HG03095 (cell line): ENCODE measurements at regions not wholly inside any gene's neighbourhood (a gene's known extent, or its start where the extent isn't known, plus 50 kb on each side); places are given as distances from the start of the nearest gene placed in this dataset.
"Not testable (repeated sequence)": the region's sequence is repeated elsewhere in the genome, so short reads cannot be mapped to it uniquely, and the experiment has no call there.

Experiments
- ATAC-seq: cut with Tn5 transposase; IDR thresholded peaks from one replicate; pipeline ENCODE4 v1.9.1; 2021; ENCODE audit warnings: moderate library complexity; ENCODE audit not compliant: unreplicated experiment

GRCh38 chr16:60200729-60201128 lies 1466.6 kb upstream of the GOT2 start:
- not testable (repeated sequence) for ATAC-seq

DNA sequence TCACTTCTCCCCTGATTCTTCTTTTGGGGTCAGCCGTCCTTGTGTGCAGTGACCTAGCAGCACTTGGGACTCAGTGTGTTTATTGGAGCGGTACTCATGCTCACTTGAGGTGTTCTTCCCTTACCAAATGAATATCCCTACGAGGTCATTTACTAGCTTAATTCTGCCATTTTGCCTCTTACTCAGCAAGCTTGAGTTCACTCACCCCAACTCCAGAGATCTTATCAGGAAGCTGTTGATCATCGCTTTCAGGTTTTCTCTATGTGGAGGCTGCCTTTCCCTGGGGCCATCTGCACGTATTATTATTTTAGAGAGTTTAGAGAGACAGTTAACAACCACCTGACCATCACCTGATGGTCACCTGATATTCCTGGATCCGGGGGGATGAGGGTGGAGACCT lies 1466.0 kb upstream of the GOT2 start:
- ATAC-seq, result no peak

DNA sequence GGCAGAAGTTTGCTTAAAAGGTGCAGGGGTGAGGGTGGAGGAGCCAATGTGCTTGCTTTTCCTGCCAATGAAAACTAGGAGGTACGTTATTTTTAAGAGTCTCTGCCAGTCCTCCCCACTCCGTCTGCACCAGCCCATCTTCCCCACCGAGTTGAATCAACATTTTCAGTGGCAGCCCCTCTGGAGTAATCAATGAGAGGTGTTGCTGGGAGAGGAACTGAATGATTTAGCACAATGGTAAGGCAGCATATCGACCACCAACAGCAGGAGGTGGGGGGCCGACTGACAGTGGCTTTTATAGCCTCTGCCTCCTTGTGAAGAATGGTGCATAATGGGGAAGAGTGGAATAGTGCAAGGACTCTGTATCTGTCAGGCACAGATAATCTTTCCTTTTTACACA lies 1465.0 kb upstream of the GOT2 start:
- no peak for ATAC-seq

GRCh38 chr16:60181536-60181935 lies 1447.4 kb upstream of the GOT2 start:
- no peak for ATAC-seq

DNA sequence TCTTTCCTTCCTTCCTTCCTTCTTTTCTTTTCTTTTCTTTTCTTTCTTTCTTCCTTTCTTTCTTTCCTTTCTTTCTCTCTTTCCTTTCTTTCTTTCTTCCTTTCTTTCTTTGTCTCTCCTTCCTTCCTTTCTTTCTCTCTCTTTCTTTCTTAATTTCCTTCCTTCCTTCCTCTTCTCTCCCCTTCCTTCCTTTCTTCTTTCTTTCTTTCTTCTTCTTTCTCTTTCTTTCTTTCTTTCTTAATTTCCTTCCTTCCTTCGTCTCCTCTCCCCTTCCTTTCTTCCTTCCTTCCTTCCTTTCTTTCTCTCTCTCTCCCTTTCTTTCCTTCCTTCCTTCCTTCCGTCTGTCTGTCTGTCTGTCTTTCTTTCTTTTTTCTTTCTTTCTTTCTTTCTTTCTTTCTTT lies 1446.5 kb upstream of the GOT2 start:
- no peak for ATAC-seq

GRCh38 chr16:60170196-60170595 lies 1436.1 kb upstream of the GOT2 start:
- ATAC-seq, result no peak

- ATAC-seq, result no peak
Measured at GRCh38 chr16:60166111-60166510, 1432.0 kb upstream of the GOT2 start.

DNA sequence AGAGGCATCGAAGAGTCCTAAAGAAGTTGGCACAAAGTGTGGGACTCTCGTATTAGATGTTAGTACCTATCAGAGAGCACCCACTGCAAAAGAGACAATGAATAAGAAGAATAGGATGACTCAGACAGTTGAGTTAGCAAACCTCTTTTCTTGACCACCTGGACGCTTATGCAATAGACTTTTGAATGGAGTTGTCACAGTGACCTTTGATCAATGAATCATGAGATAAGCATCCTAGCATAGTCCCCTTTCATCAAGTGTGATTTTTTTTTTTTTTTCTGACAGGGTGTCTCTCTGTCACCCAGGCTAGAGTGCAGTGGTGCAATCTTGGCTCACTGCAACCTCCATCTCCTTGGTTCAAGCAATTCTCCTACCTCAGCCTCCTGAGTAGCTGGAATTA lies 1417.9 kb upstream of the GOT2 start:
- no peak for ATAC-seq

DNA sequence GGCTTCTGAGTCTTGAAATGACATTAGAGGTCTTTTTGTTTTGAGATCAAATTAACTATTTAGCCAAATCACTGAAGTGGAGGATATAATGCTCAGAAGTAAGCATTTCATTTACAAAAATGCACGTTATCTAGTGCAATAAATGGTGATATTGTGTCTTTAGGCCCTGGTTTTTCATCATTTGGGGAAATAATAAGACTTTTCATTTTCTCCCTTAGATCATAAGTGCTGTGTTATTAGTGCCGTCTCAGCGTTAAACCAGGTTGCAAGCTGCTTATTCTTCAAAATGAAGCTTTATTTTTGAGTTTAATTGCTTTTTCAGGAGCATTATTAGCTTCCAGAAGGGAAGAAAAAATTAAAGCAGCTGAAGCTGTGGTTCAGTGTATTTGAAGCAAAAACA lies 1416.8 kb upstream of the GOT2 start:
- no peak for ATAC-seq

GRCh38 chr16:60143348-60143705 lies 1409.2 kb upstream of the GOT2 start:
- no peak for ATAC-seq

DNA sequence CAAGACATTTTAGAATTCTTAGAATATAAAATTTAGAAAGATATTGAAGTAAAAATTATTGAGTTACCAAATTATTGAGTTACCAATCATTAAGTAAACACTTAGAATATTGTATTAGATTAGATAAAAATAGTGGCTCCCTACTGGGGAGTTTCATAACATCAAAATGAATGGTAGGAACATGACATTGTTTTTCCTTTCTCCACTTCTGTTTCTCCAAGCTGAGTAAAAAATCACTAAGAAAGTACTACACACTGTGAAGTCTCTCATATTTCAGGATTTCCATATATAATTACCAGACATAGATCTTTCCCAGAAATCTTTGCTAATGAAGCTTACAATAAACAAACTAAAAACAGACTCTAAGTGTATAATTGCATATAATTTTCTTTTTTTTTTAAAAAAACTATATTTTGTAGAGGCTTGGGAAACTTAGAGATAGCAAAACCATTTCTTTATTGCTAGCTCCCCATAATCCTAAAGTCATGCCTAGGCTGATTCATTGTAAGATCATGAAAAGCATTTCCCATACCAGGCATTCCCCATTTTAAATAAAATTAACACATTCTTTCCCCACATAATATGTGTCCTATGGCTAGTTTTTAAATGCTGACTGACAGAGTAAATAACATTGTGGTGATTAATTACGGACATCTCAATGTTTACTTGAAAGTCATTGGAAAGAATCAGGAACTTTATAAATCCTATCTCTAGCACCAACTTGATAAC lies 1408.7 kb upstream of the GOT2 start:
- ATAC-seq, result no peak

- no peak for ATAC-seq
Measured at GRCh38 chr16:60137891-60138290, 1403.8 kb upstream of the GOT2 start.

DNA sequence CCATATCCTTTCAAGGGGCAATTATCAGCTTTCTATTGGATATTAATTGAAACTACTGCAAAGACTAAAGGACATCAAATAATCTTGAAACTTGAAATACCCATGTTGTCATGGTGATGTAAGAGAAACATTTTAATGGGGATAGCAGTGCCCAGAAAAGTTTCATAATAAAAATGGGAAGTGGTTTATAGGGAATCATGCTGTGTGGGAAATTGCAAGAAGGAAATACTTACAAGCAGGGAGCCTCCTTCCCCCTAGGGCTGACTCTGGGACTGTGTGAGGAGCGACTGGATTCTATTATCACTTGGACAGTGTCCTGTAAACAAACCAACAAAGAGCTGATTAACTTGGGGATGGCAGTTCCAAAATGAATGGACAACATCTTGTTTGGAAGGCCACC lies 1393.1 kb upstream of the GOT2 start:
- no peak for ATAC-seq

DNA sequence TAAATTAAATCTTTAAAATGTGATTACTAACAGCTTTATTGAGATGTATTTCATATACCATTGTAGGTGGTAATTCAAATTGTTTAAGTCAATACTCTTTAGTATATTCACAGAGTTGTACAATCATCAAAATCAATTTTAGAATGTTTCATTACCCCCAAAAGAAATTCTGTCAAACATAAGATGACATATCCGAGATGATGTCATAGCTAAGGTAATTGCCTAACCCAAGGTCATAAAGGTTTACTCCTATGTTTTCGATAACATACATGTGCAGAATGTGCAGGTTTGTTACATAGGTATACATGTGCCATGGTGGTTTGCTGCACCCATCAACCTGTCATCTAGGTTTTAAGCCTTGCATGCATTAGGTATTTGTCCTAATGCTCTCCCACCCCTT lies 1392.0 kb upstream of the GOT2 start:
- not testable (repeated sequence) for ATAC-seq

- ATAC-seq, result no peak
Measured at GRCh38 chr16:60123392-60124023, 1389.4 kb upstream of the GOT2 start.

- no peak for ATAC-seq
Measured at GRCh38 chr16:60120586-60120985, 1386.5 kb upstream of the GOT2 start.

GRCh38 chr16:60110531-60110930 lies 1376.4 kb upstream of the GOT2 start:
- ATAC-seq, result no peak

DNA sequence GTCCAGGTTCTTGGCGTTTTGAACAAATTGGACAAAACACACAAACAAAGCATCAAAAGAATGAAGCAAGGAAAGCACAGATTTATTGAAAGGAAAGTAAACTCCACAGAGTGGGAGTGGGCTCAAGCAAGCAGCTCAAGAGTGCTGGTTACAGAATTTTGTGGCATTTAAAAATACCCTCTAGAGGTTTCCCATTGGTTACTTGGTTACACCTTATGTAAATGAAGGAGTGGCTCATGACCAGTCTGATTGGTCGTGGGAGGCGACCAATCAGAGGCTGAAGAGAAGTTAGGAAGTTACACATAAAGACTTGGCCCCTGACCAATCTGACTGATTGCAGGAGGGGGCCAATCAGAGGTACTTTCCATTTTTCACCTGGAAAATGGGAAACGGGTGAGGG lies 1373.8 kb upstream of the GOT2 start:
- ATAC-seq, result no peak

DNA sequence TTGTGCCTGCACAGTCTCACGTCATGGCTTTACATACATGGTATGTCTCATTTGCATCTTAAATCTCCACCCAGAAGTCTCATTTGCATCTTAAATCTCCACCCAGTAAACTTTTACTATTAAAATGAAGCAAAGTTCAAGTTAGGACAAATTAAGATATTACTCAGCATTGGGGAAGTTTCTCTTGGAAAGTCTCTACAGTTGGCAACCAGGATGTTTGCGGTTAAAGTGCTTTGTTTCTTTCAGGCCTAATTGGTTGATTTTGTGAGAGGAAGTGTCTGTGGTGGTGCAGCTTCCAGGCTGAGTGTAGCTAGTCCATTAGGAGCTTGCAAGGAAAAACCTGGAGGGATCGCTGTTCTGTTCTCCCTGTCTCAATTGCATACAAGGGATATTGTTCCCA lies 1373.3 kb upstream of the GOT2 start:
- no peak for ATAC-seq

DNA sequence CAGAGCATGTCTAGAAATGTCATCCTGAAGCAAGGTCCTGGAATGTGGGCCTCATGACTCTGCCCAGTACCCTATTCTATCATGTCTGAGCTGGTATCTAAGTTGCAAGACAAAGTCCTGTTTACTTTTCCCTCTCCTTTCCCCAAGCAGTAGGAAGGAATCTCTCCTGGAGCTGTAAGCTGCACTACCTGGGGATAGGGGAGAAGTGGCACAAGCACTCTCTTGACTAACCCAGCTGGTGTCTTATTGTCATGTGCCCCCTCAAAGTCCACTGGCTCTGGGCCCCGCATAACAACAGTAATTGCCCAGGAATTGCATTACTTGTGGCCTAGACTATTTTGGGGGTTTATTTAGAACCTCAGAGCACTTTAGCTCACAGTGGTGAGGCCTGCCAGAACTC lies 1366.3 kb upstream of the GOT2 start:
- no peak for ATAC-seq

DNA sequence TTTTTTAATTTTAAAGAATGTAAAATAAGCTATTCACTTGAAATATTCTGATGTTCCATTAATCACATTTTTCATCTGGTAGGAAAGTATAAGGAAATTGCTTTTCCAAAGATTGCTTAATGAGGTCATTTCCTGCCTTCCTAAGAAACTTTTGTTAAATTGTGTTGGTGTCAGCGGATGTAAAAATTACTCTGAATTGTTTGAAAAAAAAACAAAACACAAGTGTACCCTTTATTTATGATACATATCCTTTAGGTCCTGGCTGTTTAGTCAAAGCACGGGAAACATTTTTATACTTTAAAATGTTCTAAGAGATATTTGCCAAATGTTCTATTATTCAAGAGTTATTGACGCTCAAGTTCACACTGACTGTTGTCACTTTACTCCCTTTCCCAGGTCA lies 1357.4 kb upstream of the GOT2 start:
- ATAC-seq, result no peak

DNA sequence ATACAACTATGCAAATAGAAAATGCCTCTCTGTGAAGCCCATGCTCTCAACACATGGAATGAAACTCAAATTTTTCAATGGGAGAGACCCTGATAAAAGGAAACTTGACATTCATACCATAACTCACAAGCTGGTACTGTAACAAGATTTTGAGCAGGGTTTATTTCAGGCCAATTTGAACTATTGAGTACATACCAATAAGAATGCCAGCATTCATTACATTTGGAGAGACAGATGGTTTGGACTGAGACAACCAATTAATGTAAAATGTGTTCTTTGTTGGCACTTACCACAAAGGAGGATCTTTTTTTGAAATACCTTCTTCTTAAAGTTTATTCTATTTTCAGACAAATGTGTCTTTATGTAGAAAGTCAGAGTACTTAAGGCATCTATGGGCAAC lies 1357.0 kb upstream of the GOT2 start:
- ATAC-seq, result no peak

DNA sequence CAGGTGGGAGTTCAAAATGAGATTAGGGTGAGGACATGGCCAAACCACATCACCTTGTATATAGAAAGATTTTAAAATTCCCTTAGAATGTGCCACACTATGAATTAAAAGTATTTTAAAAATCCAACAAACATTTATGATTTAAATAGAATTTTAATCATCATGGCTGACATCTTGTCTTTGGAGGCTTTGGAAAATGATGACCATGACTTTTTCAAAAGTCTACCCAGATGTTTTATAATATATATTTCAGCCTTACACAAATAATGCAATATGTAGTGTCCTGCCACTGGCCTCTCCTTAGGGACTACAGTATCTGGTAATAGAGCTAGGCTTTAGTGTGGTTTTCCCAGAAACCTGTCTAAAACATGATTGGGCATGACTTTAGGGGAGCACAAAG lies 1353.4 kb upstream of the GOT2 start:
- ATAC-seq, result no peak
